Brain microvascular endothelial cell (primary cell): ENCODE measurements at regions not wholly inside any gene's neighbourhood (a gene's known extent, or its start where the extent isn't known, plus 50 kb on each side); places are given as distances from the start of the nearest gene placed in this dataset.

ENCODE experiments used
- DNase-seq: peaks from one replicate; pipeline ENCODE4 v3.0.0-alpha.2; 2020
- H3K27ac ChIP-seq: fragments of 250-450 bp; sonication (Bioruptor Pico); 2 replicates; pipeline ENCODE4 v1.5.1; 2020; ENCODE audit warnings: mild to moderate bottlenecking, moderate library complexity
- H3K27me3 ChIP-seq: fragments of 250-450 bp; sonication (Bioruptor Pico); replicated peaks from 2 replicates; pipeline ENCODE4 v1.5.1; 2020; ENCODE audit warnings: mild to moderate bottlenecking
- H3K36me3 ChIP-seq: fragments of 250-450 bp; sonication (Bioruptor Pico); replicated peaks from 2 replicates; pipeline ENCODE4 v1.5.1; 2020; ENCODE audit warnings: mild to moderate bottlenecking
- H3K4me3 ChIP-seq: 2 replicates; pipeline ENCODE4 v1.5.1; 2011; ENCODE audit warnings: low read depth, mild to moderate bottlenecking, control low read depth, low read length, moderate library complexity
- CTCF ChIP-seq: IDR thresholded peaks from 2 replicates; pipeline ENCODE4 v1.5.1; 2011; ENCODE audit warnings: low read depth, mild to moderate bottlenecking, moderate library complexity, low read length, control low read depth, inconsistent platforms; ENCODE audit errors: missing control alignments
- in situ Hi-C: cut with HindIII; loops from 2 replicates; pipeline ENCODE4 v1.10.0; 2017; ENCODE audit warnings: low sequenced_read_pairs, low pct_ligation_motif_present

- in situ Hi-C loops, result no loop called here
- no peak for DNase-seq
- Histone ChIP-seq H3K36me3 (no peaks in the 10 kb centered on the region), H3K27me3 (no peaks in the 10 kb centered on the region), H3K27ac (no peak overlapping the region), H3K4me3 (no peak overlapping the region)
- no peak for TF ChIP-seq CTCF
These were observed 278.7 kb upstream of the KLF6 start for GRCh38 chr10:4063717-4064116.

DNA sequence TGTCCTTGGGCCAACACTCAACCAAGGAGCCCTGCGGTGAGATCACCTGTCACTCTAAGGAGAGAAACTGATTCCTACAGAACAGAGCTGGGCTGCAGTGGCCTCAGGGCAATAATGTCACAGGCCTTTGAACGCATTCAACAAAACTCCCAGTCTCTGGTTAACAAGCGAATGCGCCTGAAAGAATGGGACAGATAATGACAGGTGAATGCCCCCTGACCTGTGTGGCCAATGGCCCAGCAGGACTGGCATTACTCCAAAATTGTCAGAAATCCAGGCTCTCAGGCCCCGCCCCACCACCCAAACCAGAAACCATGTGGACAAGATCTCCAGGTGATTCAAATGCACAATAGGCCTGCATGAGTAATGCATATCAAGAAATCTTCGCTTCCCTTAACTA is 277.7 kb upstream of the KLF6 start:
- Histone ChIP-seq H3K27ac (no peak overlapping the region), H3K27me3 (no peaks in the 10 kb centered on the region), H3K4me3 (no peak overlapping the region), H3K36me3 (no peaks in the 10 kb centered on the region)
- in situ Hi-C loops, result no loop called here
- TF ChIP-seq CTCF, result no peak
- DNase-seq, result no peak

- TF ChIP-seq CTCF, result no peak
- DNase-seq, result no peak
- Histone ChIP-seq H3K4me3 (no peak overlapping the region), H3K27ac (no peak overlapping the region), H3K27me3 (no peaks in the 10 kb centered on the region), H3K36me3 (no peaks in the 10 kb centered on the region)
- in situ Hi-C loops, result no loop called here
These were observed 277.1 kb upstream of the KLF6 start for GRCh38 chr10:4062072-4062471.

GRCh38 chr10:4061441-4061951 is 276.5 kb upstream of the KLF6 start:
- Histone ChIP-seq H3K27ac (no peak overlapping the region), H3K4me3 (no peak overlapping the region), H3K36me3 (no peaks in the 10 kb centered on the region), H3K27me3 (no peaks in the 10 kb centered on the region)
- no peak for DNase-seq
- in situ Hi-C loops, result no loop called here
- no peak for TF ChIP-seq CTCF

DNA sequence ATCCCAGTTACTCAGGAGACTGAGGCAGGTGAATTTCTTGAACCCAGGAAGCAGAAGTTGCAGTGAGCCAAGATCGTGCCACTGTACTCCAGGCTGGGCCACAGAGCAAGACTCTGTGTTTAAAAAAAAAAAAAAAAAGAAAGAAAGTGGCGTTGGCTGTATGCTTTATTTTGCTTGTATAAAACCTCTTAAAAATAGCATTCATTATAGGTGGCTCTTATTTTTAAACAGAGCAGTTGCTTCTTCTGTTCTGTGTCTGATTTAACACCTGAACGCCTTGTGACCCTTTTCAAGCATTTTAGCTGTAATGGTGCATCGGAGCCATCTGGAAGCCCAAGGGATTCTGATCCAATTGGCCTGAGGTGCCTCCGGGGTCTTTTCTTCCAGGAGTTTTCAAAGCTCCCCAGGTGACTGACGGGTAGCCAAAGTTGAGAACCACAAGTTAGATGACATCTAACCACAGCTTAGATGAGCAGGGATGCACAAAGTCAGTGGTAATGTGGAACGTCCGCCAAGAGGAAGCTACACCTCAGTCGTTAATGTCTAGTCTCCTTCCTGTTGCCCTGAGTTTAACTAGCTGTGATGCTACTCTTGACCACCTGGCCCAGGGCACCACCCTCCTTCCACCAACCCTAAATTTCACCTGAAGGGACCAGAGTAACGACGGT is 274.6 kb upstream of the KLF6 start:
- no peak for TF ChIP-seq CTCF
- Histone ChIP-seq H3K4me3 (no peak overlapping the region), H3K27ac (no peak overlapping the region), H3K27me3 (no peaks in the 10 kb centered on the region), H3K36me3 (no peaks in the 10 kb centered on the region)
- in situ Hi-C loops, result no loop called here
- no peak for DNase-seq

GRCh38 chr10:4058514-4059029 is 273.6 kb upstream of the KLF6 start:
- H3K27ac ChIP-seq, result no peak overlapping the region
- H3K36me3 ChIP-seq, result no peaks in the 10 kb centered on the region
- H3K27me3 ChIP-seq, result no peaks in the 10 kb centered on the region
- in situ Hi-C loops, result no loop called here
- no peak for DNase-seq
- H3K4me3 ChIP-seq, result no peak overlapping the region
- no peak for TF ChIP-seq CTCF
